ENCODE measurements at regions not wholly inside any gene's neighbourhood (a gene's known extent, or its start where the extent isn't known, plus 50 kb on each side); places are given as distances from the start of the nearest gene placed in this dataset.

DNA sequence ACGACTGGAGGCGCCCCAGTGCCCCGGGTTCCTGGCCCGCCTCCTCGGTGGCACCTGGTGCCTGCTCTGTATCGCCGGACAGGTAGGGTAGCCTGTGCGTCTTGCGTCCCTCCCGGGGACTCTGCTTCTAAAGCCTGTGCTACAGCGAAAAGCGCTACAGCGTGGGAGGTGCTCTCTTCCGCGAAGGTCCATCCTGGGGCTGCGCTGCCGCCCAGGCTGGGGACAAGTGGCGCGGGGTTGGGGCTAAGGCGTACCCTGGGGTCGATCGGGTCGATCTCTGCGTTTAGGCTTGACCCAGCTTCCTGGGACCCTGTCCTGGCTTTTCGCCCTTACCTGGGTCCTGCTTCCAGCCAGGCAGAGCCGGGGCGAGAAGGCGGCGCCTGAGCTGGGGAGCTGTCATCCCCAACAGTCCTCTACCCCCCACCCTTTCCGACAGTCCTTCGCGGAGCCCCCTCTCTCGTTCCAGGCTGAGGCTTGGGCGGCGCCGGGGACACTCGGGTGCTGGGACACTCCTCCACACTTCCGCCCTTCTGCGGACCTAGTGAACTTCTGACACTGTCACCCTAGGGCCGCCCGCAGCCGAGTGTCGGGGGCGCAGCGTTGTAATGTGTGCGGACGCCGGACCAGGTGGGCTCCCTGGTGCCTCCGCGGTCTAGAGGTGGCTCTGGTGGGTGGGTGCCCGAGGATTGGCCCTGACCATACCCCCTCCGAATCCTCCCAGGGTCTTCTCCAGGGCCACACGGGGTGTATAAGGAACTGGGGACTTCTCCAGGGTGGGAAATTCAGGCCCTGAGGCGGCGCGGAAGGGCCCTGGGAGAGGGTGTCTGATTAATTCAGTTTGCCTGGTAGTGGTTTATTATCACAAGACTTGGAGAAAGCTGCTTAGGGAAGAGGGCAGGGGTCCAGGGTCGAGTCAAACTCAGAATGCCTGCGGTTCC is 328.2 kb downstream of the SH3GL2 start:
- Histone ChIP-seq H3K4me1 (no peaks in the 10 kb centered on the region), H3K4me2 (no peak overlapping the region), H3K9me3 (no peaks in the 10 kb centered on the region), H3K27ac (no peak overlapping the region), H3K4me3 (no peak overlapping the region)
- ChIA-PET CTCF (no interaction called here), POLR2A (no interaction called here)
- WGBS (ENCODE audit: missing lambda C conversion rate): 19% methylated on average over 10 of the region's 58 CpGs
- TF ChIP-seq JUN (IDR thresholded peaks at IDR 0.05) (no peak), ZNF302 (CRISPR knock-in tag; IDR thresholded peaks at IDR 0.05) (no peak), SREBF2 (IDR thresholded peaks at IDR 0.05) (no peak), CHD2 (IDR thresholded peaks at IDR 0.05; ENCODE audit: low read length, partially characterized antibody) (no peak), CBX8 (IDR thresholded peaks at IDR 0.05) (no peak), NR3C1 (IDR thresholded peaks at IDR 0.05) (no peak), HOXB5 (CRISPR knock-in tag; IDR thresholded peaks at IDR 0.05) (no peak), ZC3H11A (IDR thresholded peaks at IDR 0.05) (no peak), ZSCAN20 (CRISPR knock-in tag; IDR thresholded peaks at IDR 0.05) (no peak), RFX5 (IDR thresholded peaks at IDR 0.05) (no peak), KDM5A (IDR thresholded peaks at IDR 0.05) (no peak), EHF (CRISPR knock-in tag; IDR thresholded peaks at IDR 0.05) (no peak), CEBPB (IDR thresholded peaks at IDR 0.05) (no peak)
- TF ChIP-seq, protein P1, sequence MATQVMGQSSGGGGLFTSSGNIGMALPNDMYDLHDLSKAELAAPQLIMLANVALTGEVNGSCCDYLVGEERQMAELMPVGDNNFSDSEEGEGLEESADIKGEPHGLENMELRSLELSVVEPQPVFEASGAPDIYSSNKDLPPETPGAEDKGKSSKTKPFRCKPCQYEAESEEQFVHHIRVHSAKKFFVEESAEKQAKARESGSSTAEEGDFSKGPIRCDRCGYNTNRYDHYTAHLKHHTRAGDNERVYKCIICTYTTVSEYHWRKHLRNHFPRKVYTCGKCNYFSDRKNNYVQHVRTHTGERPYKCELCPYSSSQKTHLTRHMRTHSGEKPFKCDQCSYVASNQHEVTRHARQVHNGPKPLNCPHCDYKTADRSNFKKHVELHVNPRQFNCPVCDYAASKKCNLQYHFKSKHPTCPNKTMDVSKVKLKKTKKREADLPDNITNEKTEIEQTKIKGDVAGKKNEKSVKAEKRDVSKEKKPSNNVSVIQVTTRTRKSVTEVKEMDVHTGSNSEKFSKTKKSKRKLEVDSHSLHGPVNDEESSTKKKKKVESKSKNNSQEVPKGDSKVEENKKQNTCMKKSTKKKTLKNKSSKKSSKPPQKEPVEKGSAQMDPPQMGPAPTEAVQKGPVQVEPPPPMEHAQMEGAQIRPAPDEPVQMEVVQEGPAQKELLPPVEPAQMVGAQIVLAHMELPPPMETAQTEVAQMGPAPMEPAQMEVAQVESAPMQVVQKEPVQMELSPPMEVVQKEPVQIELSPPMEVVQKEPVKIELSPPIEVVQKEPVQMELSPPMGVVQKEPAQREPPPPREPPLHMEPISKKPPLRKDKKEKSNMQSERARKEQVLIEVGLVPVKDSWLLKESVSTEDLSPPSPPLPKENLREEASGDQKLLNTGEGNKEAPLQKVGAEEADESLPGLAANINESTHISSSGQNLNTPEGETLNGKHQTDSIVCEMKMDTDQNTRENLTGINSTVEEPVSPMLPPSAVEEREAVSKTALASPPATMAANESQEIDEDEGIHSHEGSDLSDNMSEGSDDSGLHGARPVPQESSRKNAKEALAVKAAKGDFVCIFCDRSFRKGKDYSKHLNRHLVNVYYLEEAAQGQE (IDR thresholded peaks at IDR 0.05): no peak
- TF ChIP-seq, protein P2, sequence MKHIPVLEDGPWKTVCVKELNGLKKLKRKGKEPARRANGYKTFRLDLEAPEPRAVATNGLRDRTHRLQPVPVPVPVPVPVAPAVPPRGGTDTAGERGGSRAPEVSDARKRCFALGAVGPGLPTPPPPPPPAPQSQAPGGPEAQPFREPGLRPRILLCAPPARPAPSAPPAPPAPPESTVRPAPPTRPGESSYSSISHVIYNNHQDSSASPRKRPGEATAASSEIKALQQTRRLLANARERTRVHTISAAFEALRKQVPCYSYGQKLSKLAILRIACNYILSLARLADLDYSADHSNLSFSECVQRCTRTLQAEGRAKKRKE (CRISPR knock-in tag; IDR thresholded peaks at IDR 0.05; ENCODE audit: low read depth): no peak
- TF ChIP-seq, protein P3, sequence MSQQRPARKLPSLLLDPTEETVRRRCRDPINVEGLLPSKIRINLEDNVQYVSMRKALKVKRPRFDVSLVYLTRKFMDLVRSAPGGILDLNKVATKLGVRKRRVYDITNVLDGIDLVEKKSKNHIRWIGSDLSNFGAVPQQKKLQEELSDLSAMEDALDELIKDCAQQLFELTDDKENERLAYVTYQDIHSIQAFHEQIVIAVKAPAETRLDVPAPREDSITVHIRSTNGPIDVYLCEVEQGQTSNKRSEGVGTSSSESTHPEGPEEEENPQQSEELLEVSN (IDR thresholded peaks at IDR 0.05; ENCODE audit: borderline replicate concordance, low read depth): no peak
- peak in 1 of 2 experiments; percentile 21; a peak in 1 of 6 replicates for ATAC-seq
- FAIRE-seq: no peak
- DNase-seq (ENCODE audit: low read depth in 1 of 2, low spot score in 1 of 2): no peak

DNA sequence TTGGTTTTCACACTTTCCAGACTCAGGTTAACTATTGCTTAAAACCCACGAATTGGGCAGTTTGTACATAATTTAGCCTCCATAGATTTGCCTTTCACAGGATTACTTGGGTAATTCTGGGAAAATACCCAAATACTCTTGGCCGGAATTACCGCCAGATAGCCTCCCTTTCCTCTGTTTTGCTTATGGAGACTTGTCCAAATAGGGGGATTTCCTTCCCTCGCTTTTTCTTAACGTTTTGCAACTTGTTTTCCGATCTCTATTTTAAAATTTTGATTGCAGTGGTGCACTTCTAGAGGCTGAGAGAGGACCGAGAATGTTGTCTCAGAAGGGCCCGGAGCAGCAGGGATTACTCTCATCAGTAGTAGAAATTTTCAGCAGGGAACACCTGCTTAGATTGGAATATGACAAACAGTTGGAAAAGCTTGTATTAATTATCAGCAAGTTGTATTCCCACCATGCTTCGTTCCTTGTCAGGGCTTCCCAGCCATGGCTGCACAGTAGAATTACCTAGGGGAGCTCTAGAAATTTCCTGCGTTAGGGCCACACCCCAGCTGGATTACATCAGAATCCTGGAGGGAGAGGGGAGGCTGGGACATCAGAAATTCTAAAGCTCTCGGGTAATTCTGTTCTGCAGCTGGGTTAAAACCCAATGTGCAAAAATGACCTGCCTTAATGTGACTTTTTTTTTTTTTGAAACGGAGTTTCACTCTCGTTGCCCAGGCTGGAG is 329.1 kb downstream of the SH3GL2 start:
- Histone ChIP-seq H3K4me1 (no peaks in the 10 kb centered on the region), H3K9me3 (no peaks in the 10 kb centered on the region), H3K27ac (no peak overlapping the region), H3K4me2 (no peak overlapping the region), H3K4me3 (no peak overlapping the region)
- no peak for ATAC-seq
- ChIA-PET POLR2A (no interaction called here), CTCF (no interaction called here)
- FAIRE-seq: no peak
- WGBS (ENCODE audit: missing lambda C conversion rate): 27% methylated on average over 13 of the region's 13 CpGs
- no peak for DNase-seq (ENCODE audit: low read depth in 1 of 2, low spot score in 1 of 2)
- TF ChIP-seq MYC (IDR thresholded peaks at IDR 0.05; ENCODE audit: borderline replicate concordance, low read length) (no peak), ZC3H11A (IDR thresholded peaks at IDR 0.05) (no peak), NPAS2 (CRISPR knock-in tag; IDR thresholded peaks at IDR 0.05; ENCODE audit: borderline replicate concordance) (no peak), KDM1A (IDR thresholded peaks at IDR 0.05; ENCODE audit: low read depth) (no peak), KDM5A (IDR thresholded peaks at IDR 0.05) (no peak), MAFK (IDR thresholded peaks at IDR 0.05; ENCODE audit: partially characterized antibody) (no peak), POLR2A (IDR thresholded peaks at IDR 0.05; ENCODE audit: low read length) (no peak), BHLHE40 (IDR thresholded peaks at IDR 0.05; ENCODE audit: low read depth, low read length) (no peak), HOXB13 (CRISPR knock-in tag; IDR thresholded peaks at IDR 0.05; ENCODE audit: low read depth) (no peak), CBX2 (IDR thresholded peaks at IDR 0.05; ENCODE audit: borderline replicate concordance, low read depth) (no peak), ZFP36 (IDR thresholded peaks at IDR 0.05; ENCODE audit: borderline replicate concordance, partially characterized antibody) (no peak), ZNF302 (CRISPR knock-in tag; IDR thresholded peaks at IDR 0.05) (no peak), HOXB5 (CRISPR knock-in tag; IDR thresholded peaks at IDR 0.05) (no peak)
- TF ChIP-seq, protein P4, sequence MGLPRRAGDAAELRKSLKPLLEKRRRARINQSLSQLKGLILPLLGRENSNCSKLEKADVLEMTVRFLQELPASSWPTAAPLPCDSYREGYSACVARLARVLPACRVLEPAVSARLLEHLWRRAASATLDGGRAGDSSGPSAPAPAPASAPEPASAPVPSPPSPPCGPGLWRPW (IDR thresholded peaks at IDR 0.05): no peak
- TF ChIP-seq, protein P5, sequence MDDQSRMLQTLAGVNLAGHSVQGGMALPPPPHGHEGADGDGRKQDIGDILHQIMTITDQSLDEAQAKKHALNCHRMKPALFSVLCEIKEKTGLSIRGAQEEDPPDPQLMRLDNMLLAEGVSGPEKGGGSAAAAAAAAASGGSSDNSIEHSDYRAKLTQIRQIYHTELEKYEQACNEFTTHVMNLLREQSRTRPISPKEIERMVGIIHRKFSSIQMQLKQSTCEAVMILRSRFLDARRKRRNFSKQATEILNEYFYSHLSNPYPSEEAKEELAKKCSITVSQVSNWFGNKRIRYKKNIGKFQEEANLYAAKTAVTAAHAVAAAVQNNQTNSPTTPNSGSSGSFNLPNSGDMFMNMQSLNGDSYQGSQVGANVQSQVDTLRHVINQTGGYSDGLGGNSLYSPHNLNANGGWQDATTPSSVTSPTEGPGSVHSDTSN (IDR thresholded peaks at IDR 0.05): no peak
- TF ChIP-seq, protein P6, sequence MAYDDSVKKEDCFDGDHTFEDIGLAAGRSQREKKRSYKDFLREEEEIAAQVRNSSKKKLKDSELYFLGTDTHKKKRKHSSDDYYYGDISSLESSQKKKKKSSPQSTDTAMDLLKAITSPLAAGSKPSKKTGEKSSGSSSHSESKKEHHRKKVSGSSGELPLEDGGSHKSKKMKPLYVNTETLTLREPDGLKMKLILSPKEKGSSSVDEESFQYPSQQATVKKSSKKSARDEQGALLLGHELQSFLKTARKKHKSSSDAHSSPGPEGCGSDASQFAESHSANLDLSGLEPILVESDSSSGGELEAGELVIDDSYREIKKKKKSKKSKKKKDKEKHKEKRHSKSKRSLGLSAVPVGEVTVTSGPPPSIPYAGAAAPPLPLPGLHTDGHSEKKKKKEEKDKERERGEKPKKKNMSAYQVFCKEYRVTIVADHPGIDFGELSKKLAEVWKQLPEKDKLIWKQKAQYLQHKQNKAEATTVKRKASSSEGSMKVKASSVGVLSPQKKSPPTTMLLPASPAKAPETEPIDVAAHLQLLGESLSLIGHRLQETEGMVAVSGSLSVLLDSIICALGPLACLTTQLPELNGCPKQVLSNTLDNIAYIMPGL (CRISPR knock-in tag; IDR thresholded peaks at IDR 0.05; ENCODE audit: borderline replicate concordance): no peak

Measured in A549 (cell line).